ENCODE measurements at regions not wholly inside any gene's neighbourhood (a gene's known extent, or its start where the extent isn't known, plus 50 kb on each side); places are given as distances from the start of the nearest gene placed in this dataset.

DNA sequence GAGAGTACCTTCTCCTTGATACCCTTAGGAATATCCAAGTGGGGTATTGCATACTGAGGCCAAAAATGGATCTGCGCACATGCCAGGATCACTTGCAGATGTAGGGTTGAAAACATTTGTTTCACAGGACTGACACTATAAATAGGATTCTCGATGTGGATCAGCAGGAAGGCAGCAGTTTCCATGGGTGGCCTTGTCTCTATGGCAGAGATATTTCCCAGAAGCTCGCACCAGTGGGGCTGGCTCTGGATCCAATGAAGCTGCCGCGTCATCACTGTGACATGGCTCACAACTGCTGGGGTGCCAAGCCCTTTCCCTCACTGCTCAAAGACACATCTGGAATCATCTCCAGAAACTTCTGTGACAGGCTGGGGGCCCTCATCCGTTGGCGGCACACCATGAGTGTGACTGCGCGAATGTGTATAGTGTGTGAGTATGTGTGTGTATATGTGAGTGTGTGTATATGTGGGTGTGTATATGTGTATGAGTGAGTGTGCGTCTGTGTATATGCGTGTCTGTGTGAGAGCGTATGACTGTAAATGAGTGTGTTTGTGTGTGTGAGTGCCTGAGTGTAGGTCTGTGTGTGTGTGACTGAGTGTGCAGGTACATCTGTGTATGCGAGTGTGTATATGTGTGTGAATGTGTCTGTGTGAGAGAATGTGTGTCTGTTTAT is 182.5 kb downstream of the GAS1 start:
- Histone ChIP-seq H2AFZ (ENCODE audit: low read depth, low read length) (no peak overlapping the region), H3K9me3 (ENCODE audit: low read length) (no peaks in the 10 kb centered on the region), H3K4me3 (ENCODE audit: low read length) (no peak overlapping the region), H3K36me3 (ENCODE audit: insufficient read depth, low read length) (no peaks in the 10 kb centered on the region), H3K4me1 (ENCODE audit: insufficient read depth, low read length) (no peaks in the 10 kb centered on the region), H3K27me3 (ENCODE audit: insufficient read depth, low read length) (no peaks in the 10 kb centered on the region)

DNA sequence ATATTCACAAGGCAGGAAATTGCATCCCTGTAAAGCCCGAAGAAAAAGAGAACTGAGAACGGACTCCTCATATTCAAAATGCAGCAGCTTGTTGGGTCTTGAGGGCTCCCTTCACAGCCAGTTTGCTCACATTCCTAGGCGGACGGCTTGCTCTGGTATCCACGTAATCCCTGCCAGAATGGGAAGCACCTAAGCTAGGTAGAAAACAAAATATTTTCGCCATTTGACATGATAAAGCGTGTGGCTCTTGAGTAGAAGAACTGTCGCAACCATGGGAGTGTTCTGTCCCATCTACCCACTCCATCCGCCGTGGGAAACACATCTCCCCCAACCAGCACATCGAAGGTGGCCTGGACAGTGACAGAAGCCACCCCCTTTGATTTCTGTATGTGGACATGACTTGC is 183.1 kb downstream of the GAS1 start:
- no peaks in the 10 kb centered on the region for H3K9me3 ChIP-seq (ENCODE audit: low read length)
- no peak overlapping the region for H2AFZ ChIP-seq (ENCODE audit: low read depth, low read length)
- no peaks in the 10 kb centered on the region for H3K4me1 ChIP-seq (ENCODE audit: insufficient read depth, low read length)
- H3K4me3 ChIP-seq (ENCODE audit: low read length): no peak overlapping the region
- H3K27me3 ChIP-seq (ENCODE audit: insufficient read depth, low read length): no peaks in the 10 kb centered on the region
- no peaks in the 10 kb centered on the region for H3K36me3 ChIP-seq (ENCODE audit: insufficient read depth, low read length)

DNA sequence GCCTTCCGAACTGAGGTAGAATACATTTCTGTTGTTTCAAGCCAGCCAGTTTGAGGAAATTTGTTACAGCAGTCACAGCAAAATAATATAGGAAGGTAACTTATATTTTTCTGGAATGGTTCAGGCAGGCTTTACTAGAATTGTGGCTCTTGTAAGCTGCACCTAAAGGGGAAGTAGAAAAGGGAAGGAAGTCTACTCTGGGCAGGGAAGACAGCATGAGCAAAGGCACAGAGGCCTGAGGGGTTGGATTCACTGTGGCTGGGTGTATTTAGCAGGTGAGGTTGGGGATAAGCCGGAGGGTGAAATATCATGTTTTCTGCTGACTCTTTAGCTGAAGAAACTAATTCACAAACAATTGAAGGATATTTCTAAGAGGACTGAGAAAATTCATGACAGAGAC is 183.5 kb downstream of the GAS1 start:
- no peaks in the 10 kb centered on the region for H3K27me3 ChIP-seq (ENCODE audit: insufficient read depth, low read length)
- no peak overlapping the region for H3K4me3 ChIP-seq (ENCODE audit: low read length)
- H3K36me3 ChIP-seq (ENCODE audit: insufficient read depth, low read length): no peaks in the 10 kb centered on the region
- H3K4me1 ChIP-seq (ENCODE audit: insufficient read depth, low read length): no peaks in the 10 kb centered on the region
- no peaks in the 10 kb centered on the region for H3K9me3 ChIP-seq (ENCODE audit: low read length)
- no peak overlapping the region for H2AFZ ChIP-seq (ENCODE audit: low read depth, low read length)

DNA sequence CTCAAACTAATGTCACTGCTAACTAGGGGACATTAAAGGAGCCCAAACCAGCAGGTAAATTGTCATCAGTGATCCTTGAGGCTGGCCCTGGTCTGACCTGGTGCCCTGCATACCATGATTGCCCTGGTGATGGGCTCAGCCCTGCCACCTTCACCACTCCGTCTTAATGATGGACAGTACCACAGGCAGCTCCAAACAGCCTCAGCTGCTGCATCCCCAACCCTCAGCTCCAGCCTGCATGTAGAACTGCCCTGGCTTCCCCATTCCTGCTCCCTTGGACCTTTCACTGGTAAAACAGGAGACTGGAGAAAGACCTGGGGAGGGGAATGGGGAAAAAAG is 190.0 kb downstream of the GAS1 start:
- Histone ChIP-seq H3K9me3 (ENCODE audit: low read length) (no peaks in the 10 kb centered on the region), H2AFZ (ENCODE audit: low read depth, low read length) (no peak overlapping the region), H3K27me3 (ENCODE audit: insufficient read depth, low read length) (no peaks in the 10 kb centered on the region), H3K4me3 (ENCODE audit: low read length) (no peak overlapping the region), H3K4me1 (ENCODE audit: insufficient read depth, low read length) (no peaks in the 10 kb centered on the region), H3K36me3 (ENCODE audit: insufficient read depth, low read length) (no peaks in the 10 kb centered on the region)

DNA sequence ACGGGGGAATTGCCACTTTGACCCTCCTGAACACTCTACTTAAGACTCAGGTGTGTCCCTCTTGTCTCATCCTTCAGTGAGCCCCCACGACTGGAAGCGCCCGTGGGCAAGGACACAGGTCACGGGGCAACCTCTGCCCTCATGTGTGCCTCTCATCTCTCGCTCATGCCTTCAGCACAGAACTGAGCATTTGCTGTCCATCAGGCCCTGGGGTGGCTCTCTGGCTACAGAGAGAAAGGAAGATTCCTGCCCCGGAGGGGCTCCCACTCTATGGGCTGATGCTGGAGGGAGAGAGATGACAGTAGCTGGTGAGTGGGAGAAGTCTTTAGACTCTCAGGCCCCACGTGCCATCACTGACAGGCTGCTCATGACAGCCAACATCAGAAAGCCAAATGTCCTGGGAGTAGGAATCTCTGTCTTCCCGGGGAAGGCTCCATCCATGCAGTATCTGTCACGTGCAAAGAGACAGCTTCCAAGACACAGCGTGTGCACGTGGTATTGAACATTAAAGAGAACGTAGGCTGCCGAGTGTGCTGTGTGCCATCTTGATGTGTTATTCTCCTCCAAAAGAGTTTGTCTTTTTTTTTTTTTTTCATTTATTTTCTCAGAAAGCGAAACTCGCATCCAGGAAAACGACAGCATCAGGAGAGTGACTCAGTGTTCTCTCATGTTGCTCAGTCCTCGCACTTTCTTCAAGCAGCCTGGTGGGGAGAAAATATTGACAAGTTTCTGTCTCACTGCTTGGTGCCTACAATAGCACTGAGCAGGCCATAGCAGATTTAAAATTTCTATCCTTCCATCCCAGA is 190.5 kb downstream of the GAS1 start:
- H3K27me3 ChIP-seq (ENCODE audit: insufficient read depth, low read length): no peaks in the 10 kb centered on the region
- H3K4me3 ChIP-seq (ENCODE audit: low read length): no peak overlapping the region
- no peaks in the 10 kb centered on the region for H3K4me1 ChIP-seq (ENCODE audit: insufficient read depth, low read length)
- H2AFZ ChIP-seq (ENCODE audit: low read depth, low read length): no peak overlapping the region
- no peaks in the 10 kb centered on the region for H3K36me3 ChIP-seq (ENCODE audit: insufficient read depth, low read length)
- no peaks in the 10 kb centered on the region for H3K9me3 ChIP-seq (ENCODE audit: low read length)

DNA sequence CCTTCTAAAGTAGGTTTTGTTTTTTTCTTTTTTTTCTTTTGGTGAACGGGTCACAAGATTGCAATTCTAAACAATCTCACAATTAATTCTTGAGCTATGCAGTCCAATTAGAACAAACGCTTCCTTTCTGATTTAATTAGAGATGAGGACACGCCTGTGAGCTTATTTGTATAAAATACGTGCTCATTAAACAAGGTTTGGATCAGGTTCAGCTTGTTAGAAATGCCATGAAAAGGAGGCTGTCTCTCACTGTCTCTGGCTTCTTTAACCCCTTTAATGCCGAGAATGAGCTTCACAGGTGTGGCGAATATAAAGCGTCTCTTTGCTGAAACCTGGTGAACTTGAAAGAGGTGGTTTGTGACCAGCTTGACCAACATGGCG is 191.8 kb downstream of the GAS1 start:
- no peaks in the 10 kb centered on the region for H3K36me3 ChIP-seq (ENCODE audit: insufficient read depth, low read length)
- no peaks in the 10 kb centered on the region for H3K9me3 ChIP-seq (ENCODE audit: low read length)
- H2AFZ ChIP-seq (ENCODE audit: low read depth, low read length): no peak overlapping the region
- H3K4me1 ChIP-seq (ENCODE audit: insufficient read depth, low read length): no peaks in the 10 kb centered on the region
- no peaks in the 10 kb centered on the region for H3K27me3 ChIP-seq (ENCODE audit: insufficient read depth, low read length)
- H3K4me3 ChIP-seq (ENCODE audit: low read length): no peak overlapping the region

DNA sequence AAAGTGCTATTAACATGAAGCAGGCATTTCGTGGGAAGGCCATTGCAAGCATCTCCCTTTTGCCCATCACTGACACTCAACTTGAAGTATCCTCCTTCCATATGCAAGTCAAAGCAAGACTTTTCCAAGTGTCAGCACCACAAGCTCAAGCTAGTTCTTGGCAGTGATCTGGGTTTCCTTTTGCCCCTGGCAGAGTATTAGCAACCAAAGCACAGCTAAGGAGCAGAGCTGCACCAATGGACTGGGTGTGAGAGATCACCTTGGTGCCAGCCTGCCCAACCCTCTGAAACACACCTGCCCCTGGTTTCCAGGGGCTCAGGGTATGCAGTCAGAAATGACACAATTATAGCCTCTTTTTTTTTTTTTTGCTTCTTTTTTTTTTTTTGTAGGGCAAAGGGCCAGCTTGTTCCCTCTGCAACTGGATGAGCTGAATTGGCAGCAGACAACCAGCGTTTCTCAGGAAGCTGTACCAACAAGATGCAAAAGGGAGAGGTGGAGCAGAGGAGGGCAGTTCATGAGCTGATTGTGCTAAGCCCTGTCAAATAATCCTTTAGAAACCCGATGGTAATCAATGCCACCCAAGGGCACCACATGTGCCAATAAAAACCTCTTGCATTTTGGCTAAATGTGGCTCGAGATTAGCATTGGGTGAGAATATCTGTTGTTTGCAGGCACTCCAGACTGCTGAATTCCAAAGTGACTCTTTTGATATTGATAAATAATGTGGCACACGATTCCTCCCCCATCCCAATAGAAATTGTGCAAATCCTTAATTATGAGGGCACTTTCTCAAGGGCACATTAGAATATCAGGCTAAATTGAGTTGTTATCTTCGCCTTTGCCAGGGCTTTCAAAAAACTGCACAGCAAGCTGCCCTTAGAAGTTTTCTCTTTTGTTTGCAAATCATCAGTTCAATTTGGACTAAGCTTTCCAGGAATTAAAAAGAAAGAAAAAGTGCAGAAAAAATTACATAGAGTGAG is 192.4 kb downstream of the GAS1 start:
- H3K4me1 ChIP-seq (ENCODE audit: insufficient read depth, low read length): no peaks in the 10 kb centered on the region
- H3K27me3 ChIP-seq (ENCODE audit: insufficient read depth, low read length): no peaks in the 10 kb centered on the region
- H3K9me3 ChIP-seq (ENCODE audit: low read length): no peaks in the 10 kb centered on the region
- no peak overlapping the region for H3K4me3 ChIP-seq (ENCODE audit: low read length)
- no peak overlapping the region for H2AFZ ChIP-seq (ENCODE audit: low read depth, low read length)
- H3K36me3 ChIP-seq (ENCODE audit: insufficient read depth, low read length): no peaks in the 10 kb centered on the region

DNA sequence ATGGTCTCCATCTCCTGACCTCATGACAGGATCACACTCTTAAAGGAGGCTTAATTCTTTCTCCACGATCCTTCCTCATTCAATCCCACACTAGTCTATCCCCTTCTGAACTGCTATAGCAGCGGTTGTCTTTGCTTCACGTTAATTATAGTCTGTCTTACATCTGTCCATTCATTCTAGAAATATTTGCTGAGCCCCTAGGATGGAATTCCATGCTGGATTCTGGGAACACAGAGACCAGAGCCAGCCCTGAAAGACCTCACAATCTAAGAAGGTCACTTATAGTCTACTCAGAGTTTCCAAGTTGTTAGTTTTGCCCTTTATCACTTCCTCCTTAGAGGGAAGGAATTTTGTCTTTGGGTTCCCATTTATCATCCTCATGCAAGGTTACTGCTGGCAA is 193.5 kb downstream of the GAS1 start:
- no peaks in the 10 kb centered on the region for H3K4me1 ChIP-seq (ENCODE audit: insufficient read depth, low read length)
- no peaks in the 10 kb centered on the region for H3K9me3 ChIP-seq (ENCODE audit: low read length)
- no peak overlapping the region for H3K4me3 ChIP-seq (ENCODE audit: low read length)
- H3K27me3 ChIP-seq (ENCODE audit: insufficient read depth, low read length): no peaks in the 10 kb centered on the region
- no peak overlapping the region for H2AFZ ChIP-seq (ENCODE audit: low read depth, low read length)
- H3K36me3 ChIP-seq (ENCODE audit: insufficient read depth, low read length): no peaks in the 10 kb centered on the region

DNA sequence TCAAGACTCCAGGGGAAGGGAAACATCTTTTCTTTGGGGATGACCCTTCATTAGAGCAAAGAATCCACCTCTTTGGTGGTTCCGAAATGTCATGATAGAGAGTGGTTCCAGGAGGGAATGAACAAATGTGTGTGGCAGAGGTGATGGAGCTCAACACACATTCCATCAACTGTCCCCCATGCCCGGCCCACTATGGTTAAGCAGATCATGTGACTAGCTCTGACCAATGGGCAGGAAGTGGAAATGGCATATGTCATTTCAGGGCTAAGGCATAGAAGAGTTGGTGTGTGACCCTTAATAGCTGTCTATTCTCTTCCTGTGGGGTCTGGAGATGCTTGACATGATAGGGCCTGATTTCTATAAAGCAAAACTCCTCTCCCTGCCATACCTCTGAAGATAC is 194.6 kb downstream of the GAS1 start:
- Histone ChIP-seq H3K27me3 (ENCODE audit: insufficient read depth, low read length) (no peaks in the 10 kb centered on the region), H2AFZ (ENCODE audit: low read depth, low read length) (no peak overlapping the region)

DNA sequence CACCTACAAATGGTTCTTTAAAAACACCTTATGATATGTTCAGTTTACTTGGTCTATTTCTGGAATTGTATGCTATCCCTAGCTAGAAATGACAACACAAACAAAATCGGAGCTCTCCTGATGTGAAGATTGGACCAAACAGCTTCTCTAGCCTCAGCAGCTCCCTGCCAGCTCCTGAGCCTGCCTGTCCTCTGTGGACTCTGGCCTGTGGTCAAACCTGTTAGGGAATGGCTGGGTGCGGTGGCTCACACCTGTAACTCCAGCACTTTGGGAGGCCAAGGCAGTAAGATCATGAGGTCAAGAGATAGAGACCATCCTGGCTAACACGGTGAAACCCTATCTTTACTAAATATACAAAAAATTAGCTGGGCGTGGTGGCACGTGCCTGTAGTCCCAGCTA is 195.3 kb downstream of the GAS1 start:
- Histone ChIP-seq H2AFZ (ENCODE audit: low read depth, low read length) (no peak overlapping the region), H3K4me3 (ENCODE audit: low read length) (no peak overlapping the region), H3K36me3 (ENCODE audit: insufficient read depth, low read length) (no peaks in the 10 kb centered on the region), H3K9me3 (ENCODE audit: low read length) (no peaks in the 10 kb centered on the region), H3K27me3 (ENCODE audit: insufficient read depth, low read length) (no peaks in the 10 kb centered on the region), H3K4me1 (ENCODE audit: insufficient read depth, low read length) (no peaks in the 10 kb centered on the region)

More for the DNA sequence above, 194.6 kb downstream of the GAS1 start:
- no peaks in the 10 kb centered on the region for H3K9me3 ChIP-seq (ENCODE audit: low read length)
- no peaks in the 10 kb centered on the region for H3K36me3 ChIP-seq (ENCODE audit: insufficient read depth, low read length)
- H3K4me3 ChIP-seq (ENCODE audit: low read length): no peak overlapping the region
- H3K4me1 ChIP-seq (ENCODE audit: insufficient read depth, low read length): no peaks in the 10 kb centered on the region

DNA sequence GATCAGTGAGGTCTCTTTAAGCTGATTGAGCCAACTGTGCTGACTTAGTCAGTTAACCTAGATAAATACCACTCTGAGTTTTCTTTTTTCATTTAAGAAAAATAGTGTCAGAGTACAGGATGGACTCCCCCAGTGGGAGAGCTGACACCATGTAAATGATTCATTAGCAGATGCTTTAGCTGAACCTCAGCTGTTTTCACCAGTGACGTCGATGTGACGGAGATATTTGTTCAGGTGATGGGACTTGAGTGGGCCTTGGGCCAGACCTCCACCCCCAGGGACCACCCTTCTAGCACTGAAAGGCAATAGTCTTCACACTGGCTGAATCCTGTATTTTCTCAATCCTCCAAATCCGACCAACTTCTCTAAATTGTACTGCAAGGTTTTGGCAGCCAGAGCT is 196.1 kb downstream of the GAS1 start:
- Histone ChIP-seq H3K4me3 (ENCODE audit: low read length) (no peak overlapping the region), H3K27me3 (ENCODE audit: insufficient read depth, low read length) (no peaks in the 10 kb centered on the region), H3K9me3 (ENCODE audit: low read length) (no peaks in the 10 kb centered on the region), H2AFZ (ENCODE audit: low read depth, low read length) (no peak overlapping the region), H3K36me3 (ENCODE audit: insufficient read depth, low read length) (no peaks in the 10 kb centered on the region), H3K4me1 (ENCODE audit: insufficient read depth, low read length) (no peaks in the 10 kb centered on the region)

DNA sequence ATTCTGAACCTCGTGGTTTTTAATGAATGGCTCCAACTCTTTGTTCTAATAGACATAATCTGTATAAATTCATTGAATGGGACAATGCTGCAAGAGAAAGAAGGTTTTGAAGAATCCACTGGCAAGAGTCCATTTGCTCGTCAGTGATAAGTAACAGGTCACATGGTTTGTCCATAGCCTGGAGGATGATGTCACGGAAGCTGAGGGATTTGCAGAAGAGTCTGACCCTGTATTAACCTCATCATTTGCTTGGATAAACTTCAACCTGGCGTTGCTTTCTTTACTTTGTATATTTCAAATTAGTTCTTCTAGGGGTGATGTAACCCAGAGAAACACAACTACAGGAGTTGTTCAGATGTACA is 197.4 kb downstream of the GAS1 start:
- no peaks in the 10 kb centered on the region for H3K4me1 ChIP-seq (ENCODE audit: insufficient read depth, low read length)
- no peak overlapping the region for H2AFZ ChIP-seq (ENCODE audit: low read depth, low read length)
- H3K9me3 ChIP-seq (ENCODE audit: low read length): no peaks in the 10 kb centered on the region
- no peak overlapping the region for H3K4me3 ChIP-seq (ENCODE audit: low read length)
- no peaks in the 10 kb centered on the region for H3K27me3 ChIP-seq (ENCODE audit: insufficient read depth, low read length)
- H3K36me3 ChIP-seq (ENCODE audit: insufficient read depth, low read length): no peaks in the 10 kb centered on the region
